Bronchial epithelial cell (primary cell): ENCODE measurements at regions not wholly inside any gene's neighbourhood (a gene's known extent, or its start where the extent isn't known, plus 50 kb on each side); places are given as distances from the start of the nearest gene placed in this dataset.
A peak's percentile ranks its signal among the peaks of the same experiment; 100 is the strongest.

ENCODE experiments used
- DNase-seq: peaks from one replicate; pipeline ENCODE4 v3.0.0-alpha.2; 2010; ENCODE audit warnings: low read depth
- FAIRE-seq: peaks from 2 replicates; lab custom pipeline; 2011; peaks lifted over from hg19 to GRCh38; lab: Jason Lieb, UNC
- H3K27me3 ChIP-seq: 2 replicates; pipeline ENCODE4 v1.5.1; 2011; ENCODE audit warnings: low read length; ENCODE audit not compliant: control insufficient read depth, insufficient read depth
- H3K36me3 ChIP-seq: 2 replicates; pipeline ENCODE4 v1.5.1; 2011; ENCODE audit warnings: low read length; ENCODE audit not compliant: control insufficient read depth, insufficient read depth
- H3K4me3 ChIP-seq: 2 replicates; pipeline ENCODE4 v1.5.1; 2011; ENCODE audit warnings: mild to moderate bottlenecking, low read depth, low read length, control low read depth
- TF ChIP-seq, protein P1 (sequence below): IDR thresholded peaks from 2 replicates; pipeline ENCODE4 v1.5.1; 2011; ENCODE audit warnings: mild to moderate bottlenecking, moderate library complexity, low read length, control low read depth, inconsistent platforms; ENCODE audit not compliant: insufficient read depth, severe bottlenecking

GRCh38 chr11:64447831-64448598 is 89.1 kb downstream of the RPS6KA4 start:
- no peak overlapping the region for H3K4me3 ChIP-seq
- H3K36me3 ChIP-seq = no peaks in the 10 kb centered on the region
- FAIRE-seq (no peak), DNase-seq (no peak)
- no peaks in the 10 kb centered on the region for H3K27me3 ChIP-seq
- TF ChIP-seq, protein P1, sequence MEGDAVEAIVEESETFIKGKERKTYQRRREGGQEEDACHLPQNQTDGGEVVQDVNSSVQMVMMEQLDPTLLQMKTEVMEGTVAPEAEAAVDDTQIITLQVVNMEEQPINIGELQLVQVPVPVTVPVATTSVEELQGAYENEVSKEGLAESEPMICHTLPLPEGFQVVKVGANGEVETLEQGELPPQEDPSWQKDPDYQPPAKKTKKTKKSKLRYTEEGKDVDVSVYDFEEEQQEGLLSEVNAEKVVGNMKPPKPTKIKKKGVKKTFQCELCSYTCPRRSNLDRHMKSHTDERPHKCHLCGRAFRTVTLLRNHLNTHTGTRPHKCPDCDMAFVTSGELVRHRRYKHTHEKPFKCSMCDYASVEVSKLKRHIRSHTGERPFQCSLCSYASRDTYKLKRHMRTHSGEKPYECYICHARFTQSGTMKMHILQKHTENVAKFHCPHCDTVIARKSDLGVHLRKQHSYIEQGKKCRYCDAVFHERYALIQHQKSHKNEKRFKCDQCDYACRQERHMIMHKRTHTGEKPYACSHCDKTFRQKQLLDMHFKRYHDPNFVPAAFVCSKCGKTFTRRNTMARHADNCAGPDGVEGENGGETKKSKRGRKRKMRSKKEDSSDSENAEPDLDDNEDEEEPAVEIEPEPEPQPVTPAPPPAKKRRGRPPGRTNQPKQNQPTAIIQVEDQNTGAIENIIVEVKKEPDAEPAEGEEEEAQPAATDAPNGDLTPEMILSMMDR = no peak

DNA sequence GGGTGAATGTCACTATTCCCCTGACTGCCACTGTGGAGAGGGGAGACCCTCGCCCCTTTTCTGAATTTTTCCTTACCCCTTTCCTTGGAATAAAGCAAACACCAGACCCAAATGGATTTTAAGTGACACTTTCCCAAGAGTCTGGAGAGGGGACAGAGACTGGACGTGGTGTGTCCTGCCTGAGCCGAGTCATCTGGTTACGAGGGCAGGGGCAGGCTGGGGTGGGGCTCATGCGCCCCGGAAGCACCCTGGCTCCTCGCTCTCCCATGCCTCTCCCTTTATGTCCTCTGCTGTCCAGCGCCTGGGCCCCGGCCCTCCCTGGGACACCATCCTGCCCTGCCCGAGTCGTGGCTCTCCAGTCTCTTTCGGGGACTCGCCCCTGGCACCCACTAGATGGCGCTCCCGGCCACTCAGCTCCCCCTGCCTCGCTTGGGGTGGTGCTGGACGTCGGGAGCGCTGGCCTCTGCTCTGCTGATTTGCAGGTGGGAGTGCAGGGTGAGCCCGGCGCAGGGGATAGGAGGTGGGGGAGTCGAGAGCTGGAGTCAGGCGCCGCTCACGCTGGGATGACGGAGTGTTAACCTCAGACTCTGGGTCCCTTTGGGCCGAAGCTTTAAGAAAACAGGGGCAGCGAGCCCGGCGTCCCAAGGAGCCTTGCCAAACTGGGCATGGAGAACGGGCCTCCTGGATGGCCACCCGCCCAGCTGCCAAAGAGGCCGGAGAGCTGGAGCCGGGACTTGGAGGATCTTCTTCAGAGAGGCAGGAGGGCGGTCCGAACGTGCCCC is 89.8 kb downstream of the RPS6KA4 start:
- DNase-seq (peak; percentile 34), FAIRE-seq (no peak)
- H3K4me3 ChIP-seq = no peak overlapping the region
- H3K27me3 ChIP-seq = no peaks in the 10 kb centered on the region
- TF ChIP-seq, protein P1 = peak; percentile 79
- H3K36me3 ChIP-seq = no peaks in the 10 kb centered on the region

DNA sequence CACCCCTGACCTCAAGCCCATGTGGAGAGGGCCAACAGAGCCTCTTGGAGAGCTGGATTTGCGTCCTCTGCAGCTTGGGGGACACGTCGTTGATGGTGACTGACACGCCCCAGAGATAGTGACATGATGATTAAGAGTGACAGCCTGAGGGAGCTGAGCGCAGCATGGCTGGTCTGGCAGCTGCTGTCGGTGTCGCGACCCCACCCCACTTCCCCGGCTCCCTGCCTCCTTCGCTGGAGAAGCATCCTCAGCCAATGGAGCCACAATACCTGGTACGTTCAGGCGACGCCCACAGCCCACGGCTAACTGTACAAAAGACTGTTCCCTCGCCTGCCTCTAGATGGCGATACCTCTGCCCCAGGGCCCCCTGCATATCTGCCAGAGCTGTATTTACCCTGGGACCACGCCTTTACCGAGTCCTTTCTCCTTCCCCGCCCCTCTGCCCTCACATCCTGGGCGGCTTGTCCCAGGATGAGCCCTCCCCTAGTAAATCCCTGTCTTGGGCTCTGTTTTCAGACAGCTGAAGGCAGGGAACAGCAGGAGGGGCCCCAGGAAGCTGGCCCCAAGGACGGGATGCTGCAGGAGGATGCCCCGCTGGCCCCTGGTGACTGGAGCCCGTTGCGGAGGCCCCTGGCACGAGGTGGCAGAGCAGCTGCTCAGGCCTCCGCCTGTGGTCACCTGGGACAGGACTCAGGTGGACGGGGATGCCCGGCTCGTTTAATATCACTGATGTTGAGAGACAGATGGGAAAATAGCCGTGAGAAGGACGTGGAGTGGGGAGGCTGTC is 90.6 kb downstream of the RPS6KA4 start:
- no peaks in the 10 kb centered on the region for H3K27me3 ChIP-seq
- FAIRE-seq (no peak), DNase-seq (peak; percentile 57)
- no peak overlapping the region for H3K4me3 ChIP-seq
- H3K36me3 ChIP-seq = no peaks in the 10 kb centered on the region
- TF ChIP-seq, protein P1 = peak; percentile 88

DNA sequence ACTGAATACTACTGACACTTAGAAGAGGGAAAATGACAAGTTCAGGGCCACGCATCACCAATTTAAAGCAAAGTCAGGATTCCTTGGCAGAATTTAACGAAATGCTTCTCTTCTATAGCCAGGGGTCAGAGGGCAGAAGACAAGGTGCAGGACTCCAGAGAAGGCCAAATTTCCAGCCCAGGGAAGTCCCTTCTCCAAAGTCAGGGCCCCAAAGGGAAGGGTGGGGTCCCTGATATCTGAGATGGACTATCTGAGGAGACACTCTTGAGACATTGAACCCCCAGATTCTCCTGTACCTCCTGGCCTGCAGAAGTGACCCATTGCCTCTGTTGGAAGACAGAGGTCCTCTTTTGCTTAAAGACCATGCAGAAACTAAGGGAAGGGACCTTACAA is 91.2 kb downstream of the RPS6KA4 start:
- no peak for DNase-seq
- H3K4me3 ChIP-seq = no peak overlapping the region
- no peaks in the 10 kb centered on the region for H3K36me3 ChIP-seq
- FAIRE-seq = no peak
- no peaks in the 10 kb centered on the region for H3K27me3 ChIP-seq
- TF ChIP-seq, protein P1 = no peak

DNA sequence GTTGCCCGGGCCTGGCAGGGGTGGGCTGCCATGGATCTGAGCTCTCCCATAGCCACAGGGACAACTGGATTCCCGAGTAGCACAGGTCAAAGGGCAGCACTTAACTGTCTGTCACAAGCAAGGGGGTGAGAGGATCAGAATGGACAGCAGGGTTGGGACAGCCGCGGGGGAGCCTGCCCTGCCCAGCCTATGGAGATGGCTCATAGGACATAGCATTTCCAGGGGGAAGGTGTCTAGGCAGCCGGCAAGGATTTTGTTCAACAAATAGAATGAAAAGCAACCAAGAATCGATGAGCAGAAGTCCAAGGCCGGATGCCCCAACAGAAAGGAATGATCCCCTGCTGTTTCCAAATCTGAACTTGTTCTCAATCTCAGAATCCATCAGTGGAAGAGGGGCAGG is 92.9 kb downstream of the RPS6KA4 start:
- no peak for DNase-seq
- TF ChIP-seq, protein P1 = no peak
- H3K36me3 ChIP-seq = no peaks in the 10 kb centered on the region
- H3K27me3 ChIP-seq = no peaks in the 10 kb centered on the region
- no peak overlapping the region for H3K4me3 ChIP-seq
- FAIRE-seq = no peak
